Skin epidermis (tissue), 12 donors: ENCODE measurements at regions not wholly inside any gene's neighbourhood (a gene's known extent, or its start where the extent isn't known, plus 50 kb on each side); places are given as distances from the start of the nearest gene placed in this dataset.
"Not testable (repeated sequence)": the region's sequence is repeated elsewhere in the genome, so short reads cannot be mapped to it uniquely, and the experiment has no call there.

ENCODE experiments used
- H3K27ac ChIP-seq, 21 experiments: fragments of 200-600 bp; sonication (generic) in 11 of 21; one replicate each; pipeline ENCODE4 v1.5.0; 2020; ENCODE audit warnings: mild to moderate bottlenecking in 3 of 21, inconsistent platforms in 2 of 21, moderate library complexity in 2 of 21
- H3K4me3 ChIP-seq, 7 experiments: fragments of 200-600 bp; sonication (generic) in 2 of 7; one replicate each; pipeline ENCODE4 v1.5.0; 2020; ENCODE audit warnings: inconsistent platforms in 2 of 7, mild to moderate bottlenecking in 2 of 7, moderate library complexity in 1 of 7

GRCh38 chr10:44713307-44713706 is 197.8 kb upstream of the TMEM72 start:
- Histone ChIP-seq H3K27ac (no peak overlapping the region), H3K4me3 (no peak overlapping the region)

- H3K4me3 ChIP-seq: no peak overlapping the region
Measured at GRCh38 chr10:44714451-44714850, 196.7 kb upstream of the TMEM72 start.

GRCh38 chr10:44715136-44715535 is 196.0 kb upstream of the TMEM72 start:
- Histone ChIP-seq H3K27ac (no peak overlapping the region), H3K4me3 (no peak overlapping the region)

More at GRCh38 chr10:44714451-44714850, 196.7 kb upstream of the TMEM72 start:
- H3K27ac ChIP-seq: no peak overlapping the region

- Histone ChIP-seq H3K4me3 (no peak overlapping the region), H3K27ac (no peak overlapping the region)
Measured at GRCh38 chr10:44716470-44717015, 194.6 kb upstream of the TMEM72 start.

GRCh38 chr10:44723082-44723481 is 188.1 kb upstream of the TMEM72 start:
- Histone ChIP-seq H3K4me3 (no peak overlapping the region), H3K27ac (no peak overlapping the region)

GRCh38 chr10:44723619-44724325 is 187.4 kb upstream of the TMEM72 start:
- Histone ChIP-seq H3K27ac (no peak overlapping the region), H3K4me3 (no peak overlapping the region)

- H3K4me3 ChIP-seq: no peak overlapping the region
- H3K27ac ChIP-seq: peak overlapping the region in 1 of 21 experiments; percentile 45
Measured at GRCh38 chr10:44724415-44725174, 186.5 kb upstream of the TMEM72 start.

- Histone ChIP-seq H3K4me3 (no peak overlapping the region), H3K27ac (peak overlapping the region in 1 of 21 experiments; percentile 45)
Measured at GRCh38 chr10:44725404-44725803, 185.7 kb upstream of the TMEM72 start.

GRCh38 chr10:44731283-44731682 is 179.9 kb upstream of the TMEM72 start:
- H3K4me3 ChIP-seq: no peak overlapping the region

GRCh38 chr10:44733501-44734488 is 177.3 kb upstream of the TMEM72 start:
- Histone ChIP-seq H3K4me3 (no peak overlapping the region), H3K27ac (no peak overlapping the region)

More at GRCh38 chr10:44731283-44731682, 179.9 kb upstream of the TMEM72 start:
- no peak overlapping the region for H3K27ac ChIP-seq

GRCh38 chr10:44742248-44742647 is 168.9 kb upstream of the TMEM72 start:
- H3K4me3 ChIP-seq: no peak overlapping the region

GRCh38 chr10:44743535-44743934 is 167.6 kb upstream of the TMEM72 start:
- no peak overlapping the region for H3K27ac ChIP-seq

More at GRCh38 chr10:44742248-44742647, 168.9 kb upstream of the TMEM72 start:
- H3K27ac ChIP-seq: no peak overlapping the region

GRCh38 chr10:44745920-44746319 is 165.2 kb upstream of the TMEM72 start:
- no peak overlapping the region for H3K27ac ChIP-seq
- no peak overlapping the region for H3K4me3 ChIP-seq

More at GRCh38 chr10:44743535-44743934, 167.6 kb upstream of the TMEM72 start:
- no peak overlapping the region for H3K4me3 ChIP-seq

- Histone ChIP-seq H3K27ac (no peak overlapping the region), H3K4me3 (no peak overlapping the region)
Measured at GRCh38 chr10:44747593-44748172, 163.5 kb upstream of the TMEM72 start.

- no peak overlapping the region for H3K27ac ChIP-seq
- H3K4me3 ChIP-seq: no peak overlapping the region
Measured at GRCh38 chr10:44749151-44749550, 162.0 kb upstream of the TMEM72 start.

- H3K4me3 ChIP-seq: no peak overlapping the region
- H3K27ac ChIP-seq: no peak overlapping the region
Measured at GRCh38 chr10:44752451-44753441, 158.4 kb upstream of the TMEM72 start.

GRCh38 chr10:44754355-44754754 is 156.8 kb upstream of the TMEM72 start:
- not testable (repeated sequence) for H3K27ac ChIP-seq, H3K4me3 ChIP-seq

- no peak overlapping the region for H3K4me3 ChIP-seq
- H3K27ac ChIP-seq: no peak overlapping the region
Measured at GRCh38 chr10:44755481-44755880, 155.7 kb upstream of the TMEM72 start.
